ENCODE measurements at regions not wholly inside any gene's neighbourhood (a gene's known extent, or its start where the extent isn't known, plus 50 kb on each side); places are given as distances from the start of the nearest gene placed in this dataset.
"Not testable (repeated sequence)": the region's sequence is repeated elsewhere in the genome, so short reads cannot be mapped to it uniquely, and the experiment has no call there.

DNA sequence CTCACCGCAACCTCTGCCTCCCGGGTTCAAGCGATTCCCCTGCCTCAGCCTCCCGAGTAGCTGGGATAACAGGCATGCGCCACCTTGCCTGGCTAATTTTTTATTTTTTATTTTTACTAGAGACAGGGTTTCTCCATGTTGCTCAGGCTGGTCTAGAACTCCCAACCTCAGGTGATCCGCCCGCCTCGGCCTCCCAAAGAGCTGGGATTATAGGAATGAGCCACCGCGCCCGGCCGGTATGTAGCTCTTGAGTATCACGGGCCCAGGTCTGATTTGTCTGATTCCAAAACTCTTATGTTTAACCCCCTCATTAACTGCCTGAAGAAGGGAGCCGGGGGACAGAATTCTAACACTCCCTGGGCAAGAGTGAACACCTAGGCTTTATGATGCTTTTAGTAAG lies 91.7 kb upstream of the OLIG2 start:
- in situ Hi-C loops (cut with HindIII; ENCODE audit: low sequenced_read_pairs), result loop anchor here (5.0 kb wide), 1 partner anchor 103 kb away; no protein-coding TSS in a partner anchor

DNA sequence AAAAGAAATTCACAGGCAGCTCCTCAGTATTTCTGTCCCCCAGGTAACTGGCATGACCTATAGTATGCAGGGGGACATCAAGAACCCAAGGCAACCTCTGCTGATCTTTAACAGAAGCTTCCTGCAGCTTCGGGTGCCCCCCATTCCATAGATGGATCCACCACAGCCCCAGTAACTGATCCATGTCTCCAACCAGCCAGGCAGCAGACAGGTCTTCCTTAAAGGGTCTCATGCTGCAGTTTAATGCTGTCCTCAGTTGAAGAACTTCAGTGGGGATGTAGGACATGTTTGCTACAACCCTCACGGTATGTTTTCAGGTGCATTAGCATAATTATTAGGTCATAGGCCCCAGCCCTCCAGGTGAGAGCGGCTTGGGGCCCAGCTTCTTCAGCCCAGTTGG lies 90.9 kb upstream of the OLIG2 start:
- in situ Hi-C loops (cut with HindIII; ENCODE audit: low sequenced_read_pairs), result loop anchor here (5.0 kb wide), 1 partner anchor 102 kb away; no protein-coding TSS in a partner anchor

DNA sequence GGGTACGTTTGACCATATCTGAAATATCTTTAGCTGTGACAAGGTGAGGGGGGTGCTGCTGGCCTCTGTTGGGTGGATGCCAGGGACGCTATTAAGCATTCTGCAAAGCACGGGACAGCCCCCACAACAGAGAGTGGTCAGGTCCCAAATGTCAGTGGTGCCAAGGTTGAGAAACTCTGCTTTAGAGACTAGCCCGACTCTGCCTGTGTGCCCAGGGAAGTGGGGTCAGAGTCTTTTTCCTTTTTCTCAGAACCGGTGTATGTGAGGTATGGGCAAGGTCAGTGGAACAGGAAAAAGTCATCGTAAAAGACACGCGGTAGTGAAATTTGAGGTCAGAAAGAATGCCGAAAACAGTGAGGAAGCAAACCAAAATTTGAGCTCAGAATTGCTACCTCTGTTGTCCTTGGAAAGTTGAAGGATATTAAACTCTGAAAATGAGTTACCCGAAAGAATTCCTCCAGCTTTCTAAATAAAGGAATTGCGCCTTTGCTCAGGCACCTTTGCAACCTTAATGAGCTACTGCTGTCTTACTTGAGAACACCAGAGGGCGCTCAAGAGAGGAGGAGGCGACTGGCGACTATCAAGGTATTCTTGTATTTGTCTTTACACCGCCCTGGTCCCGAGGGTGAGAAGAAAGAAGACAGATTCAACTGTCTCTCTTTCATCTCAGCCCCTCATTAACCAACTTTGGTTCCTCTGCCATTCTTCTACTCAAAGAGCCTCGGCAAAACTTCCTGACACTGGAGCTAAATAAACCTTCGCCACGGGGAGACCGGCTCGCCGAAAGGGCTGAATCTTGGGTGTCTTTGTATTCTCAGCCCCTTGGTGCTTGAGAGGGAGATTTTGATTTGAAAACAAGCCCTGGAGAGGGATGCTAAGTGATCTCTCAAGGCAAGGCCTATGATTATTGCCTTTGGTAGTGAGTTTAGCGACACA lies 85.4 kb upstream of the OLIG2 start:
- in situ Hi-C loops (cut with HindIII; ENCODE audit: low sequenced_read_pairs), result no loop called here

DNA sequence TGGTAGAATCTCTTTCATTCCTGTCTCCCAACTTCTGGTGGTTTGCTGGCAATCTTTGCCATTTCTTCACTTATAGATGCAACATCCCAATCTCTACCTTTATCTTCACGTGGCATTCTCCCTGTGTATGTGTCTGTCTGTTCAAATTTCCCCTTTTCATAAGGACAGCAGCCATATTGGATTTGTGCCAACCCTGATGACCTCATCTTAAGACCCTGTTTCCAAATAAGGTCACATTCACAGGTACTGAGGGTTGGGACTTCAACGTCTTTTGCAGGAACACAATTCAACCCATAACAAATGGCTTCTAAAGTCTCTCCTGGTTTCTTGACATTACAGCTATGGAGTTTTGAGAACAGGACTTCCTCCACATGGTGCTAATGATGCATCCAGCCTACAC lies 84.5 kb upstream of the OLIG2 start:
- in situ Hi-C loops (cut with HindIII; ENCODE audit: low sequenced_read_pairs), result no loop called here

DNA sequence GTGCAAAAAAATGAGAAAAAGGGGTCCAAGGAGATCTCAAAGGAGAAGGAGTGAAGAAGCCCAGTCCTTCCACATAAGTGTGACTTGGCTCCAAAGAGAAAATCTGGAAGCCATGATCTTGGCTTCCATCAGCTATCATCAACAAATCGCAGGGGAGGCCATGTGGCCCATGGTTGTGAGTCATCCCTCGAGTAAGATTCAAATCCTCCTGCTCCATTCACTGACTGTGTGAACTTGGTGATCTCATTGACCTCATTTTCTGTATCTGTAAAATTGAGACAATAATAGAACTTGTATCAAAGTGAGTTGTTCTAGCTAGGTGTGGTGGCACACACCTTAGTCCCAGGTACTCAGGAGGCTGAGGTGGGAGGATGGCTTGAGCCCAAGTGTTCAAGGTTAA lies 79.1 kb upstream of the OLIG2 start:
- in situ Hi-C loops (cut with HindIII; ENCODE audit: low sequenced_read_pairs), result no loop called here

DNA sequence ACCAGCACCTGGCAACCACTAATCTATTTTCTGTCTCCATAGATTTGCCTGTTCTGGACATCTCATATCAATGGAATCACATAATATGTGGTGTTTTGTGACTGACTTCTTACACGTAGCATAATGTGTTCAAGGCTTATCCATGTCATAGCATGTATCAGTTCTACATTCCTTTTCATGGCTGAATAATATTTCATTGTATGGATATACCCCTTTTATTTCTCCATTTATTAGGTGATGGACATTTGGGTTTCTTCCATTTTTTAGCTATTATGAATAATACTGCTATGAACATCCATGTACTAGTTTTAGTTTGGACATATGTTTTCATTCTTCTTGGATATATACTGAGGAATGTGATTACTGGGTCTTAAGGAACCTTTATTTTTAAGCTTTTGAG lies 78.0 kb upstream of the OLIG2 start:
- in situ Hi-C loops (cut with HindIII; ENCODE audit: low sequenced_read_pairs), result no loop called here

DNA sequence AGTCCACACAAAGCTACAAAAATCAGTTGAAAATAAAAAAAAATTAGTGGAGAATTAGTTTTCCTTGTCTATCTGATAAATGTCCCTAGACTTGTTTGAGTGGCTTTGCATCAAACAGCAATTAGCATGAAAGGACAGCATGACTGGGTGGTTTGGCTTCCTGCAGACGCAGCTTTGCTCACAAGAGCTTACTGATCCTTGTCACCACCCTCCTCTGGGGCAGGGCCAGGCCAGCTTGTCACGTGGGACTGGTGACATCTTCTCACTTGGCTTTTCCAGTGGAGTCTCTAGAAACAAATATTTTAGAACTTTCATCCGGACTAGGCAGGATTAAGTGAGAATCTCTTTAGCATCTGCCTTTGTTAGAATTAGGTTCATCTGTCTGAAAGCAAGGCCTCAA lies 76.0 kb upstream of the OLIG2 start:
- in situ Hi-C loops (cut with HindIII; ENCODE audit: low sequenced_read_pairs), result no loop called here

DNA sequence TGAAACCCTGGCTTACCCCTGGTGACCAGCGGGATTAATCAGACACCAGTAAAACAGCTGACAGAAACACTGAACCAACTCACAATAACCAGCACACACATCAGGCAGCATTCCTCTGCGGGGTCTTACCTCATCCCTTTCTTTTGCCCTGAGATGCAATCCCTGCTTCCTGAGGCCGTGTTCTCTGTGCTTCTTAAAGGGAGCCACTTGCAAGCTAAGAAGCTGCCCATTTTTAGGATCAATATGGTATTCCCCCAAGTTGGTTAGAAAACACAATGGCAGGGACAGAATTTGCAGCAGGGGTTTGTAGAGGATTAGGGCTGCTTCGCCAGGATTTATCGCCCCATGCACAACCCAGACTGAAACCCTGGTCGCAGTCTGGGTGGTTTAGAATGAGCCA lies 74.7 kb upstream of the OLIG2 start:
- in situ Hi-C loops (cut with HindIII; ENCODE audit: low sequenced_read_pairs), result no loop called here

DNA sequence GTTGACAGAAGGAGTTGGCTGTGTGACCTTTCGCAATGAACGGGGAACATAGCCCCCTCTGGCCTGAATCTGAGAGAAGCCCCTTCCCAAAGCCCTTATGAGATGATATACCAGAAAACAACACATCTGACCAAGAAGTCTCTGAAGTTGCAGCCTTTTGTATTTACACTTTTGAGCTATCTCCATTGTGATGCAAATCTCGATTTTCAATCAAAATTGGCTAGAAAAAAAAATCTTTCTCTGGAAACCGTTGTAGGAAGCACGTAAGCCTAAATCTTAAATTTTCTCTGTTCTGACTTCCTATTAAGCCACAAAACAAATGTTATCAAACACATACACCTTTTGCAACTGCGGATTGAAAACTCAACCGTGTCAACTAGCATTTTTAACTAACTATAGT lies 71.4 kb upstream of the OLIG2 start:
- in situ Hi-C loops (cut with HindIII; ENCODE audit: low sequenced_read_pairs), result no loop called here

DNA sequence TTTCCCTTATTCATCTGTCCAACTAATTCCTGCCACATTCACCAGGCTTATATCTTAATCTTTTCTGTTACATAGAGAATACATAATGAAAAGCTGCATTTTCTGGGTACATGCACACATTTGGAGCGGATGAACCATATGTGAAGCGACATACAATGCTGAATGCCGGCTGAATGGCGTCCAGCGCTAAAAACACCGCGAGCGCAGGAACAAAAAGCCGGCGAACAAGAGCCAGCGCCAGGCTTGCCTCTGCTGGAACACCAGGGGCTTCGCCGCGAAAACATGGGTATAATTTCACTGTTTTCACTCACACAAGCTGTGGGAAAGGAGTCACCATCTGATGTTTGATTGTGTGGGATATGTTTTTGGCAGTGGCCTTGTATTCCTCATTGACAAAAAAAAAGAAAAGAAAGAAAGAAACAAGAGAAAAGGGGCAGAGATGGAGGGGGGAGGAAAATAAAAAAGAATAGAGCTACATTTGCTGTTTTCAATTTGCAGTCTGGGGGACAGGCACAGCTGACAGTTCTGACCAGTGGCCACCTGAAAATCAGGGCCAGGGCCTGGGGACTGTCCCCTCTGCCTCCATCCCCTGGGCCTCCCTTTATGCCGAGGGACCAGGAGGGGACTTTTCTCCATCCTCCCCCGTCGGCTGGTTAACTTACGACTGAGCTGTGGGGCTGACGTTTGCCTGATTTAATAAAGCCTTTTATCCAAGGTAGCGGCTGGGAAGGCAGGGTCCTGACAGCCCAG lies 70.2 kb upstream of the OLIG2 start:
- in situ Hi-C loops (cut with HindIII; ENCODE audit: low sequenced_read_pairs), result no loop called here

DNA sequence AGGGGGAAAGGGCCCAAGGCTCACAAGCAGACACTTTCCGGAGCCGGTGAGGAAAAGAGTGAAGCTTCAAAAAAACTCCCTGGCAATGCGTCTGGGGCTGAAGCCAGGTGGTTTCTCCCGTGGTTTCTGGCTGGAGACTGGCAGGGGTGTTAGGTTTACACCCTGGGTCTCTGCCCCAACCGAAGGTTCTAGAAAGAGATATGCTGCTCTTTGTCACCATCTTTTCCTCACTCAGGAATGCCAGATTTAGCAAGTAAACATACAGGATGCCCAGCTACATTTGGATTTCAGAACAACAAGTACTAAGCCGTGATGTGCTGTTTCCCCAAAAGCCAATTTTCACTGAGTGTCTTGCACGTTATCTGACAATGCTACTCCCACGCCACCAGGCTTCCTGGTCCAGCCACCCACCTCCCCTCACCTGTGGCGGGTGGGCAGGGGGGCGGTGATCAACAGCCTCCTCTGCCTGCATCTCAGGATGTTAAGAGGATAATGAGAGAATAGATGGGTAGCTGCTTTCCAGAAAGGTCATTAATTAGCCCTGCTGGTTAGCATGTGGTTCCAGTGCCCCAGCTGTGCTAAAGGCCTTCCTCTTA lies 69.6 kb upstream of the OLIG2 start:
- in situ Hi-C loops (cut with HindIII; ENCODE audit: low sequenced_read_pairs), result no loop called here

DNA sequence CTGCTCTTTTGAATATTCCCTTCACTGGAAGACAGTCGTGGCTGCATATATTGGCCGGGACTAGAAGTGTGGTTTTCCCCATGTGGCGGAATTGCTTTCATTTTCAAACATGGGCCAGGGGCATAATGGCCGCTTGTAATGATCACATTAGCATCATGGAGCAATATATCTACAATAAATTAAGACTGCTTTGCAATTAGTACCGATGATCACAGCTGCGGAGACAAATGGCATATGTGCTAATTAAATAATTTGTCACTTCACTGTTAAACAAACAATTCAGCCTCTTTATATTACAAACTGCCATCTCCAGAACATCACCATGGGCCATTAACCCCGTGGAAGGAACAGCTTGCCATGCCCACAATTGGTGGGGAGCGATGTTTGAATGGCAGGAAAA lies 68.2 kb upstream of the OLIG2 start:
- in situ Hi-C loops (cut with HindIII; ENCODE audit: low sequenced_read_pairs), result no loop called here

DNA sequence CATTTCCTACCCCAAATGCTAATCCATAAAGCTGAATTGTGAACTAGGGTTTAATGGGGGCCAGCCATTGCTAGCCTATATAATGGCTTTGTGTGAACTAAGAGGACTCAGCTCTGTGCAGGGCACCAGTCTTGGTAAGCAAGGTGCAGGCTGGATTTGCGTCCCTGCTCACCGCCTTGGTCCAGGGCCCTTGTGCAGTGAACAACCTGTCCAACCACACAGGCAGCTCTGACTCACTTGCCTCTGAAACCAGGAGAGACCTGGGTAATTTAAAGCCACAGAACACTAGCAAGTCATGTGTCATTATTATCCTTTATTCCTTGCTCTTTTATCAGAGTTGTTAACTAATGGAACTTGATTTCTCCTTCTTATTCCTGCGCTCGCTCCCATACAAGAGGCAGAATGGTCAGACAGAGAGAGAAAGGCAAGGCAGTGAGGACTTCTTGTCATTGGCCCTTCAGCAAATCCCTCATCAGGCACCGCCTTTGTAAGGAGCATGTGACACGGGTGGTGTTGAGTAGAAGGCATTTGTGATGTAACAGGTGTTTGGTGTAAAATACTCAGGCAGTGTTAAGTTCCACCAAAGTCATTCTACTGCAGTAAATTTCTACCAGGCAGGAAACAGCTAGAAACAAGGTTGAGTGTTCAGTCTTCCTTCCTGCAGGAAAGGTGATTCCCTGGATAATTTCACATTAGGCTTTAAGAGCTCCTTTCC lies 67.3 kb upstream of the OLIG2 start:
- in situ Hi-C loops (cut with HindIII; ENCODE audit: low sequenced_read_pairs), result no loop called here

DNA sequence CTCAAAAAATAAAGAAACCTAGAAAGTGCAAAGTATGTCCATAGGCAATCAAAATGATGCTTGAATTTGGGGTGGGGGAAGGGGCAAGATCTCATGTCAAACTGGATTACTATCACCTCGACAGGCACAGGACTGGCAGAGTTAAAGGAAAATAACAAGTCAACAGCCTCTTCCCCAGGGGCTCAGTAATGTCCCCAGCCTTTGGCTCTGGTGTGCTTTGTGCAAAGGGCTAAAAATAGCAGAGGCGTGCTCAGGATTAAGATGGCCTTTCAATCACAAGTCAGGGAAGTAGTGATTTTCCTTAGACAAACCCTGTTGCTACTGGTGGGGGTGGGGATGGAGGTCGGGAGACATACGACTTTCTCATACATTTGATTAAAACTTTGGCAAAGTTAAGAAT lies 63.5 kb upstream of the OLIG2 start:
- in situ Hi-C loops (cut with HindIII; ENCODE audit: low sequenced_read_pairs), result no loop called here

DNA sequence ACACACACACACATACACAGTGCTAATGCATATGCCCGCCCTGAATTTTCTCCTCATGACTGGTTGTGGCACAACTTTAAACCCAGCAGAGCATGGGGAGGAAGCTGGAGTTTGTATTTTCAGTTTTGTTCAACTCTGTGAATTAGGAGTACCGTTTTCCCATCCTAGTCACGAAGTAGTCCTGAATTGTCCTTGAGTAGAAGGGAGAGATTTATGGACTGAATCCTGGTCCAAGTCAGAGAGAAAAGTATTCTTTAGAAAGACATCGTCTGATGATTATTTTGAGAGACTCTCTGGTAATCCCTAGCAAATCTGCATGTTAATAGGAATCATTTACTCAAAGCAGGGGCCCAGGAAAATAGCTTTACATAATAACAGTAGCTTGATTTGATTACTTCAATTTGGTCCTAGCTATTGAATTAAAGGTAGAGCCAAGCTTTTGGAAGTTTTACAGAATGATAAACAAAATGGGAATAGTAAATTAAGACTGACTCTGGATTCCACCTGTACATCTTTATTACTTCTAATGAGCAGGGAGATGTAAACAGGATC lies 60.5 kb upstream of the OLIG2 start:
- in situ Hi-C loops (cut with HindIII; ENCODE audit: low sequenced_read_pairs), result no loop called here

DNA sequence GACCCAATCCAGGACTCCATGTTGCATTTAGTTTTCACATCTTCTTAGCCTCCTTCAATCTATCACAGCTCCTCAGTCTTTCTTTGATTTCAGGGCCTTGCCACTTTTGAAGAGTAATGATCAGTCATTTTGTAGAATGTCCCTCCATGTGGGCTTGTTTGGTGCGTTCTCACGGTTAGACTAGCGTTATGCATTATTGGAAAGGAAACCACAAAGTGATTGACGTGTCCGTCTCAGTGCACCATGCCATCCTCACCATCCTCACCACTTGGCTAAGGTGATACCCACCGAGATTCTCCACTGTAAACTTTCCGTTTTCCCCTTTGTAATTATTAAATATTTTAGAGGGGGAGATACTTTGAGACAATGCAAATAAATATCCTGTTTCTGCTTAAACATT lies 59.6 kb upstream of the OLIG2 start:
- in situ Hi-C loops (cut with HindIII; ENCODE audit: low sequenced_read_pairs), result no loop called here

DNA sequence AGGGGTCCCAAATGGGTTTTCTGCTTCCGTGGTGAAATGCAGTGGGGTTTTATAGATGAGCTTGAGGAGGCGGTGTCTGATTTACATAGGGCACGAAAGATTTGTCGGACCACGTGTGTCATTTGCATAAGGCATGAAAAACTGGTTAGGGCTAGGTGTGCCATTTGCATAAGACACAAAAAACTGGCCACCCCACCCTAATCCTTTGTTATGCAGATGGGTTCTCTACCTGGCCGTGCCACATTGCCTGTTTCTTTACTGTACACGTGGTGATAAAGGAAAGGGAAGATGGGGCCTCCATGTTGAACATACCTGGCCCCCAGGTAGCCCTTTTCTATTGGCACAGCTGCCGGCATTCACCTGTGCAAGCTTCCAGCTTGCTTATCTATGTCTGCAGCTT lies 57.6 kb upstream of the OLIG2 start:
- in situ Hi-C loops (cut with HindIII; ENCODE audit: low sequenced_read_pairs), result not testable (repeated sequence)

DNA sequence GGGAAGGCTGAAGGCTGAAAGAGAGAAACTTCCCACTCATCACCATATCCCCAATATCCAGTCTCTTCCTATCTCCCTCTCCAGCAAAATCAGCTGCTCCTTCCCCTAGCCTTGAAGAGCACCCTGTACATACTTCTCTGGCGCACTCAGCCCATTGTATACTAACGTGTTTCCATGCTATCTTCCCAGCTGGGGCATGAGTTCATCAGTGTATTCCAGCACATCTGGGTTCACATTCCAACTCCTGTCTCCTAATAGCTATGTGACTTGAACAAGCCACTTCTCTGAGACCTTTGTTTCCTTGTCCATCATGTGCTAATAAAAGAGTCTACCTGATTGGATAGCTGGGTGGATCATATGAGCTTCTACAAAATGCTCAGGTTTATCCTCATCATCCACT lies 51.1 kb upstream of the OLIG2 start:
- in situ Hi-C loops (cut with HindIII; ENCODE audit: low sequenced_read_pairs), result no loop called here

DNA sequence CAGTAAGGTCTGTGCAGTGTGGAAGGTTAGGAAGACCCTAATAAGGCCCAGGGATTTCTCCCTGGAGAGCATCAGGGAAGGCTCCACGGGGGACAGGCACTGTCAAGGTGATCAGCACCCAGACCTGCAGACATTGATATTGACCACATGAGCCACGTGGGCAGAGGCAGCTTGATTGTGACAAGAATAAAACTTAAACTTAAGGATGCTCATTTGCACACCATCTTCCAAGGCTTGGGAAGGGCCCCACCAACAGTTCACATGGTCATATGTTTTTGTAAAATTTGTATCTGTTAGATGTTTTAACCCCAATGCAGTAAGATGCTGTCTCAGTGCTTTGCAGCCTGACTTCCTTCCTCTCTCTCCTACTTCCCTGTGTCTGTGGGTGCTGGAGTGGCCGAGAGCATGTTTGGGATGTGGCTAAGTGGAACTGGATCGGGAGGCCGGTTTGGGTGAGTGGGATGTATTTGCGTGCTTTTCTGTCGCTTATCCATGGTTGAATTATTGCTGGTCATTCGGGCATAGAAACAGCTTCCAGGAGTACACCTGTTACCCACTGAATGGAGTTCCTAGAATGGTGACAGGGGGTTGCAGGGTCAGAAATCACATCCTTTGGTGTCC lies 49.8 kb upstream of the OLIG2 start:
- in situ Hi-C loops (cut with HindIII; ENCODE audit: low sequenced_read_pairs), result no loop called here

Data from DLD1 (cell line).